HG03097 (cell line): ENCODE measurements at regions not wholly inside any gene's neighbourhood (a gene's known extent, or its start where the extent isn't known, plus 50 kb on each side); places are given as distances from the start of the nearest gene placed in this dataset.

ENCODE experiments used
- ATAC-seq: cut with Tn5 transposase; IDR thresholded peaks from one replicate; pipeline ENCODE4 v1.9.1; 2021; ENCODE audit not compliant: unreplicated experiment, low FRiP score

- no peak for ATAC-seq
Observed at GRCh38 chr10:104574427-104574826, 66.7 kb upstream of the SORCS3 start.

DNA sequence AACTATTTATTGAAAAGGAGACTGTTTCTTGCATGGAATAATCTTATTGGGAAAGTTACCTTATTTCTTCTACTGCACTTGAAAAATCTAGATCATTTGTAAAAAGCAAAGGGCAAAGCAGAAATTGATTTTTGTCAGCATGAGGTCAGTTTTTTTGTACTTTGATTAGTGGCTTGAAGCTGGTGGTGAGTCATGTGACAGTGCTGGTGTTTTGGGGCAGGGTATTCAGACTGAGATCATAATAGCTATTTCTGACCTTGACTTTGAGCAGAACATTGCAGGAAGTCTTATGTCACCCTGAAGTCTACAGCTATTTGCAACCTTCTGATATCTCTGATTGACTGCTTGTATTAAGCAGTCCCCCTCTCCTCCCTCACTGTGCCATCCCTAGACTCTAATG, 66.3 kb upstream of the SORCS3 start:
- no peak for ATAC-seq

DNA sequence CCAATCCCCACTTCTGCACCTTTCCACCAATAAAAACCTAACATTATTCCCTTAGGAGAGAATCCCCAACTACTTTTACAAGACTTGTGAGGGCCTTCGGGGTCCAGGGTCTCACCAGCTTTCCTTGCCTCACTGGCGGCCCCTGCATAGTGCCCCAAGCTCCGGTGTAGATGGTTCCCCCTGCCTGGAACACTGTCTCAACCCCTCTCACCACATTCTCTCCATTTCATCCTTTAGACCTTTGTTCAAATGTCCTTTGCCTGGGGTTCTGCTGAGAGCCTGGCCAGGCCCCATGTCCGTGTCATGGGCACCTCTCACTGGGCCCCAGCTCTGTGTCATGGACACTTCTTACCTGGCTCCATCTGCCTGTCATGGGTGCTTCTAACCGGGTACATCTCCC, 64.5 kb upstream of the SORCS3 start:
- ATAC-seq, result no peak

DNA sequence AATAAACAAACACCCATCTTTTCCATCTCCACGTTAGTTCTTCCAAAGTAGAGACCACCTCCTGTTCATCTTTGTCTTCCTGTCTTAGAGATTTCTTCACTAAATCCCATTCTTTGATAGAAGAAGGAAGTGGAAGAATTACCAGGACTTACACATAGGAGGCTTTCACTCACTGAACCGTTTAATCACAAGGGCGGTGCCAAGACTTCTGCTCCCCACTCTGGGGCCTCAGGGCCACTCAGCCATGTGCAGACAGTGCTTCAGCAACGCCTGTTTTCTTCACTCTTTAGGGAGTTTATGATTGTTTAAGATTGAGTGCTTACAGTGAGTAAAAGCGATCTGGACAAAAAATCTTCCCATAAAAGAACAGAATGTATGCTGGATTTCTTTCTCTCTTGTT, 63.9 kb upstream of the SORCS3 start:
- no peak for ATAC-seq

- ATAC-seq, result no peak
Observed at GRCh38 chr10:104577861-104578521, 63.1 kb upstream of the SORCS3 start.

DNA sequence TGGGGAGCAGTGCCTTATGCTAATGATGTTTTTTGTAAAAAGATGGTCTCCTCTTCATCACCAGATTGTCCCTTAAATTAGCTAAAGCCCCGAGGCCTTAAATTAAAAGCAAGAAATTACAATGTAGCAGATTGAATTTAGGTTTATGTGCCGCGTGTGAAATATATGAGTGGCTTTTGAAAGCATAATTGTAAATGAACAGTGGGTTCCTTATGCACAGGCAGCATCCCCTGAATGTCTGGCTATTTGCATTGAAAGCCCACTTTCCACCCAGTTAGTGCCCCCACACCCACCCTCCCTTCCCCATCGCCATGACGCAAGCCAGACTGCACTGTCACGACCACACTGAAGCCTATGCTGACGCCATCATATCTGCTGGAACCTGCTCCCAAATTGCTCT, 62.4 kb upstream of the SORCS3 start:
- no peak for ATAC-seq

DNA sequence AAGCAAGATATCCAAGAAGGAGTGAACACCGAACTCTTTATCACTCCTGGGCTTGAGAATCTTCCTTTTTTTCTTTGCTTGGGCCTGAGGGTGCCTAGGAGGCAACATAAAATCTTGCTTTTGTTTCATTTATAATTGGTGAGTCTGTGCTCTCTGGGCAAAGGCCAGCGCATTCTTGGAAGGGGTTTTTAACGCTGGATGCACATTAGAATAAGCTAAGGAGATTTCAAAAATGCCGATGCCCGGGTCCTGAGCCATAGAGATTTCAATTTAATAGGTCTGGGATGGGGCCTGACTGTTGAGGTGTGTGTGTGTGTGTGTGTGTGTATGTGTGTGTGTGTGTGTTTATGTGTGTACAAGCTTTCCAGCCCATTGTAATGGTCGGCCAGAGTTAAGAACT, 62.0 kb upstream of the SORCS3 start:
- ATAC-seq, result no peak

DNA sequence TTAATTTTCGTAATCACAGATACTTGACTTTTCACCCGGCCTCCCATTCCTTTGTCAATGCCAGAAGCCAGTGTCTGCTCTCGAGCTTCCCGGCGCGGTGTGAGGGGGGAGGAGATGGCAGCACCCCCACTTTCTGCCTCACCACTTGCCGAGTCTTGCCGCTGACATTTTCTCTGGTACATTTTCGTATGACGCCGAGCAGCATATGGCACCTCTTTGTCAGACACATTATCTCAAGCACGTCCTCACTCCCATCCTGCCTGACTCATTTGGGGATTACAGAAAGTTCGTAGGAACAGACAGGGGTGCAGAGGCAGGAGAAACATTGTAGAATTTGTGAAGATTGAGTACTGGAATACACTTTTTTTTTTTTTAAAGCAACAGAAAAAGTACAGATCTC, 60.8 kb upstream of the SORCS3 start:
- no peak for ATAC-seq

DNA sequence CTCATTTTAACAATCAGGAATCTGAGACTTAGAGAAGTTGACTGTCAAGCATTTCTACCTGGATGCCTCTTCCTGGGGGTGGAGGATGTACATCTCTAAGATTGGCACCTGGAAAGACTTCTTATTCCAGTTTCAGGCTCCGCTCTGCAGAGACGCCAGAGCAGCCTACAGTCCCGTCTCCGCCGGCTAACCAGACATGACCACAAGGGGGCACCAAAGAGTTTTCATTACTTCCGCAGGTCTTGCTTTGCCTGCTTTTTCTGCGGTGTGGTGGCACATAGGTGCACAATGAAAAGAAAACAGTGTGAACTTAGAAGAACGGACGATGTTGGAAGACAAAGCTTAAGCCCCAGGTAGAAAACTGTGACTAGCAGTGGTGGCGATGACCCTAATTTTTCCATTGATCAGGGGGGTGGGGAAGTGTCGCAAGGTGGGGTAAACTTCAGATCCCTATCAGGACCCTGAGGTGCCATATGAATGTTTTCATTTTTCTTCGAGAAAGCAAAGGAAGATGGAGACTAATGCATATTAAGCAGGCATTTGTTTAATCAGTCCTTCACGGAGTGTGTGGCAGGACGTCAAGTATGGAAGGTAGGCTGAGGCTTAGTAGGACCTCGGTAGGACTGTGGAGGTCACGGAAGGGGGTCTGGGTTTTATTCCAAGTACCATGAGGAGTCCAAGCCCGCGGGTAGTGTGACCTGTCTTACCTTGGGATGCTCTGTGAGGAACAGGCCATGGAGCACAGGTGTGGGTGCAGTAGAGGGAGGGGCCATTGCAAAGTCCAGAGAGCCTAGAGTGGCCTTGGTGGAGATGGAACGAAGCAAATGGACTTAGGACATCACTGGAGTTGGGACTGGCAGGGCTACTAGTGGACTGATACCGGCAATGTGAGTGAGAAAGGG, 60.1 kb upstream of the SORCS3 start:
- ATAC-seq, result peak; percentile 74

GRCh38 chr10:104581884-104582601, 59.0 kb upstream of the SORCS3 start:
- no peak for ATAC-seq

DNA sequence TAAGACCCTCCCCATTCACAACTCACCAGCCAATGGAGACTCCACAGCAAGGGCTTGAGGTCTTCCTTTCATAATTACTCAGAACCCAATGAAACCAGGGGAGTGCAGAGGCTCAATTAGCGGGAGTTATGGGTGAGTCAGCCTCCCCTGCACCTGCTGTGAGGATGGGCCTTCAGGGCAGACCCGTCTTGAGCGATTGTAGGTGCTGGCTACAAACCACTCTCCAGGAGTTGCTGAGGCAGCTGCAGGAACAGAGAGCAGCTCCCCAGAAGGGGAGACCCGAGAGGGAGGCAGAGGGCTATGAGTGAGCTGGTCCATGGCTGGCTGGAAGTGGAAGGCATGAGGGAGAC, 58.5 kb upstream of the SORCS3 start:
- ATAC-seq, result no peak

GRCh38 chr10:104582966-104583365, 58.1 kb upstream of the SORCS3 start:
- ATAC-seq, result no peak

DNA sequence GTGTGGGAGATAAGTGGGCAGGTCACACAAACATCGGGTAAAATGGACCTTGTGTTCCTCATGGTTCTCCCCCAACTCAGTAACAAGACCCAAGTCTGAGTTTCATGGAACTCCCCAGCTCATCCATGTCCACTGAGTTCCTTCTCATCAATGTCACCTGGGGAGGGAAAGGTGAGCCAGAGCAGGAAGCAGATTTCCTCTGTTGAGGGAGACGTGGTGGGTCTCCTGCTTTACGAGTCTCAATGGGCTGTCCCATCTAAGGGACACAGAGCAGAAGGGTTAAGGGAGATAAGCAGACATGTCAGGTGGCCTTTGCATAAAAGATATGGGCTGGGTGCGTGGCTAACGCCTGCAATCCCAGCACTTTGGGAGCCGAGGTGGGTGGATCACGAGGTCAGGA, 56.5 kb upstream of the SORCS3 start:
- no peak for ATAC-seq

DNA sequence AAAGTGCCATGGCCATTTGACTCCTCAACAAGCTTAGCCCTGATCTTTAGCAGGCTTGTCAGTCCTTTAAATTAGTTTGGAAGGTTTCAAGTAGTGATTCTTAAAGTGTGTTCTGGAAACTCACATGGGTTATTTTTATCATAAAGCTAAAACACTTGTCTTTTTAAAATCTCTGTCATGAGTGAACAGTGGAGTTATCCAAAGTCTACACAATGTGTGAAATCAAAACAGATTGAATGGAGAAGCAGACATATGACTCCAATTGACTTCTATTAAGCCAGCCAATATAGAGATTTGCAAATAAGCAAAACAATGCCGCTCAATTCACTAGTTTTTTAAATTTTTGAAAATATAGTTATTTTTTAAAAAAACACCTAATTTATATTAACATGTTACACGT, 53.3 kb upstream of the SORCS3 start:
- ATAC-seq, result no peak

- ATAC-seq, result no peak
Observed at GRCh38 chr10:104589431-104589830, 51.7 kb upstream of the SORCS3 start.

- ATAC-seq, result no peak
Observed at GRCh38 chr10:104589871-104590270, 51.2 kb upstream of the SORCS3 start.
